DMS 273 treated with DMSO at 0.1 percent for 48 hours (cell line): ENCODE measurements at regions not wholly inside any gene's neighbourhood (a gene's known extent, or its start where the extent isn't known, plus 50 kb on each side); places are given as distances from the start of the nearest gene placed in this dataset.
A peak's percentile ranks its signal among the peaks of the same experiment; 100 is the strongest.
"Not testable (repeated sequence)": the region's sequence is repeated elsewhere in the genome, so short reads cannot be mapped to it uniquely, and the experiment has no call there.

Experiments
- DNase-seq: peaks from one replicate; lab custom pipeline; 2025; lab: John Stamatoyannopoulos, UW

- DNase-seq = no peak
Measured at GRCh38 chr3:151675858-151676615, 57.7 kb upstream of the AADACL2 start.

DNA sequence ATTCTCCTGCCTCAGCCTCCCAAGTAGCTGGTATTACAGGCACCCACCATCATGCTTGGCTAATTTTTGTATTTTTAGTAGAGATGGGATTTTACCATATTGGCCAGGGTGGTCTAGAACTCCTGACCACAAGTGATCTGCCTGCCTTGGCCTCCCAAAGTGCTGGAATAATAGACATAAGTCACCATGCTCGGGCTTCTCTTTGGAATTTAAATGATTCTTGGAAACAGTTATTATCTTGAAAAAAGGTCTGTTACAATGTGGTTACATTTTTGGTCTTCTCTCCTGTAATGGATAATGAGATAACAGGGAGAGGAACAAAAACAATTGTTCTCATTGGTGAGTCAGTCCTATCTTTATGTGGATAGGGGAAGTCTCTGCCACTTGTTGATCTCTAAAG, 59.8 kb upstream of the AADACL2 start:
- no peak for DNase-seq

DNA sequence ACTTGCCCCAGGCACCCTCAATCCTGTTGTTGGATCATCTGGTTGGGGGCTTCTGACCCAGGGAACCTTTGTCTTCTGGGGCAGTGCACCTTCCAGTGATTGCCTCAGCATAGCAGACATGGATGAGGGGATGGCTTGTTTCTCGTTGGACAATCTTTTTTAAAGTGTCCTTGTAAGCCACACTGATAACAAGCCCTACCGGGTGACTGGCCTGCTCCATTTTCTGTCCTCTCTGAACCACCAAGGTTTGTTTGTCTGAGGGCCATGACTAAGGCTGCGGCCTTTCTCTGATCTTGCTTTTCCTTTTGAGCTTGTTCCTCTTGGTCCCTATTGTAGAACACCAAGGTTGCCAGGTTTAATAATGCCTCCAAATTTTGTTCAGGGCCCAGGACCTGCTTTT, 66.0 kb upstream of the AADACL2 start:
- not testable (repeated sequence) for DNase-seq

DNA sequence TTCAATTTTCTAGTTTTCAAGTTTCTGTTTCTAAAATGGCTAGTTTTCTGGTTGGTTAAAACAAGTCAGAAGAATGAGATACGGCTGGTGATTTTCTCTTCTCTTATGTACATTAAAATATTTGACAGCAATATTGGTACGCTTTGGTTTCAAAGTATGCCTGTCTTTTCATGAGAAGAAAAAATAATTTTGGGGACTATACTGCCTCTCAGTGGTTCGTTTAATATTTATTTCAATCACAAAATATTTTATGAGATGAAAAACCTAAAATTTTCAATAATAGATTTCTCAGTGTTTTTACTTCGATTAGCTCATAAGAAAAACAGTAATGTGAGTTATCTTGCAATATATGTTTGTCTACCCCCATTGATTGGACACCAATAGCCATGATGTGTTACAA, 72.8 kb upstream of the AADACL2 start:
- peak; percentile 7 for DNase-seq

GRCh38 chr3:151644986-151645385, 88.7 kb upstream of the AADACL2 start:
- DNase-seq = no peak

DNA sequence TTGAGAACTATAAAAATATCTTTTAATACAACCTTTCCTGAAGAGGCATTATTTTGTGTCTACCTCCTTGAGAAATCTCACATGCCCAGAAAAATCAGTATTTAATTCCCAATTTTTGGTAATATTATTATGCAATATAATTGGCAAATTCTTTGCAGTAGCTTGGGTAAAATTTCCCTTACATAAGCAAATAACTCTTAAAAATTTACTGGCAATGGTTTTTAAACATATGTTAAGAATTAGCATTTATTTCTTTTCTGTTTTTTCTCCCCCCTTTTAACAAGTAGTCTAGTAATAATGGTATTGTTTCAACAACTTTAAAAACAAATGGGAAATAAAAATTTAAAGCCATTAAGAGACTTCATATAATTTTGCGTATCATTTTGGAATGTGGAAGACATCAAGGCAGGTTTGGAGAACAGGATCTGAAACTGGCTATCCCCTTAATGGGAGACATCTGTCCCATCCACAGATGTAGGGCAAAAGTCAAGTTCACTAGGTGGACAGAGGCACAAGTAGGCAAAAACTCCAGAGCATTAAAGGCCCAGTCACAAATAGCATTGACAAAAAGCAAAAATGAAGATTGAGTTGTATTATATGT, 89.6 kb upstream of the AADACL2 start:
- no peak for DNase-seq

- no peak for DNase-seq
Measured at GRCh38 chr3:151639418-151639740, 94.3 kb upstream of the AADACL2 start.

- DNase-seq = no peak
Measured at GRCh38 chr3:151638555-151639417, 94.9 kb upstream of the AADACL2 start.

- DNase-seq = no peak
Measured at GRCh38 chr3:151635905-151636304, 97.8 kb upstream of the AADACL2 start.

DNA sequence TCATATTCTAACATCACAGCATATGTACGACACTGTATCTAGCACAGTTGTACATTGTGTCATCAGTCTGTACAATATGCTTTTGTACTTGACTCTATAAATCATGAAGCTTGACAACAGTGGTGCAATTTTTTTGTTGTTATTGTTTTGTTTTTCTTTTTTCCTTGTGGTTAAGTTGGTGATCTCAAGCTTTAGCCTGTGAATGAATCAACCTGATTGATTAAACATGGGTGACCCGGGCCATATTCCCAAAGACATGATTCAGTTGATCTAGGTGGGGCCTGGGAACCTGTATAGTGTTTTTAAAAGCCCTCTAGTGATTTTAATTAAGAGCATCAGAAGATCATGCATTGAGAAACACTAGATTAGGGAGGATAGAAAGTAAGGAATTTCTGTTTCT, 101.8 kb upstream of the AADACL2 start:
- no peak for DNase-seq

- peak; percentile 84 for DNase-seq
Measured at GRCh38 chr3:151630938-151631441, 102.7 kb upstream of the AADACL2 start.

DNA sequence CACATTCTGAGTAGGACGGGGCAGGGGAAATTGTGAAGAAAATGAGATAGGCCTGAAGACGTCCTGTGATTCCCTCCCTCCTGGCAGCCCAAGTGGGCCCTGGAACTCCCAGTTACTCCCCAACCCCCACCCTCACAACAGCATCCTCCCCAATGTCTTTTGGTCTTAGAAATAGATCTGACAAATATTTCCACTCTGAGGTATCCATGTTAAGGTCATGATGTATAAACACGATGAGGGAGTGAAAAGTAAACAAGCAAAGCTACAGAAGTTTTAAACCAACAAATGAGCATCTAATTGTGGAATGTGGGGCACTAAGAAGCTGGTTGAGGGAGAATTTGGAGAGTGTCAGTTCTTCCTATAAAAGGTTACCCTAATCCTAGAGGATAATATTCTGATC, 103.7 kb upstream of the AADACL2 start:
- no peak for DNase-seq

DNA sequence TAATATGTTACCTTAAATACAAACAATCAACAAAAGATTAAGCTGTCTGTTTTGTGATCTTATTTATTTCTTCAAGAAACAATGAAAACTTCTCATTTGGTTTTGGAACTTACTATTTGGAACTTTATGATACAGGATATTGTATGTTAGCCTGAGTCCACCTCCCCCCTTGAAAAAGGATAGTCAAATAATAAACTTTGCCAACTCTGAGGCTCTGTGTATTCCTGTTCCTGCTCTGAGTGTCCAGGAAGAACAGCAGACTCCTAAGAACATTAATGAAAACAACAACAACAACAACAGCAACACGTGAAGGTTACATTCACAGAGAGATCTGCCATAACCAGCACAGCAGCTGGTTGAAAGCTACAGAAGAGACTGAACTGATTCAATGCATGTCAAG, 108.1 kb upstream of the AADACL2 start:
- no peak for DNase-seq

DNA sequence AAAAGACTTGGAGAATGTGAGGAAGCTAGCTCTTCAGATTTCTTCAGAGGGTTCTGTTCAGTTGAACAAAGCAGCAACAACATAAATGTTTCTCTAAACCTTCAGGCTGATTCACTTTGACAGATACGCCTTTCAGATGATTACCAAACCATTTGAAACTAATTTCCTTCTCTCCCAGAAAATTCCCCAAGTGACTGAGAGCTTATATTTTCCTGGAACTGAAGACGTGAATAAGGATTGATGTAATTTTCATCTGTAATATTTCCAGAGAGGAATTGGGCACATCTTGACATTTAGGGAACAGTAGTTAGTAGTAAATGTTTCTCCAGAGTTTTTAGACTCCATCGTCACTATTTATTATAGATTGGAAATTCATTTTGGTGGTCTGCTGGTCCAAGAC, 108.6 kb upstream of the AADACL2 start:
- no peak for DNase-seq

- no peak for DNase-seq
Measured at GRCh38 chr3:151620071-151620470, 113.7 kb upstream of the AADACL2 start.

DNA sequence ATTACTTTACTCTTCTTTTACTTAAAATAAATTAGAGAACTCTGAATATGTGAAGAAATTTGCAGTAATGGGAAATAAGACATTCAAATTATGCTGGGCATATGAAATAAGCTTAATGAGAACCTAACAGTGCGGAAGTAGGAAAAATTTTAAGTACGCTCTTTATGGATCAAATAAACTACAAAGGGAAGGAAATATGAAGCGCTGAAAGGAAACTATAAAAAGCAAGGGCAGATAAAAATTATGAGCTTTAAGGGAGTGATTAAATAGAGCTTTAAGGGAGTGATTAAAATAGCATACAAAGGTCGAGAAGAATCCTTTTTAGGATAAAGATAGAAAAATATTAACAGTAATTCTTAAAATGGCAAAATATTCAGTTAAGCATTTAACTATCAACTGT, 118.3 kb upstream of the AADACL2 start:
- no peak for DNase-seq

DNA sequence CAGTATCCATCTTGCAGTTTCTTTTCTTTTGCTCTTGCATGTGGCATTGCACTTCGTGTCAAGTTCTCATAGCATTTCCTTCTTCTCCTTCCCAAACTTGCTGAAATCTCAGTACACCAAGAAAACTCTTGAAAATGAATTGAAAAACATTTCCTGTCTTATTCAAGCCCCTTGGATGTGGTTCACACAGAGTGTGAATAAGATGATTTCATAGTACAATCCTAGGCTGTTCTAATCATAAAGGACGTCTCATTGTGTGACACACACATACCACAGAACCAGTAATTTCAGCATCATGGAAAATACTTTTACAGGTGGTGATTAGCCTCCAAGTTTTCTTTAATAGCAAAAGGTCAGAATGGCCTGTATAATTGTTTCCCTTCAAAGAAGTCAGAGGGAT, 121.6 kb upstream of the AADACL2 start:
- DNase-seq = no peak

- no peak for DNase-seq
Measured at GRCh38 chr3:151611419-151611818, 122.3 kb upstream of the AADACL2 start.

- DNase-seq = no peak
Measured at GRCh38 chr3:151609491-151609890, 124.2 kb upstream of the AADACL2 start.

GRCh38 chr3:151604891-151605290, 128.8 kb upstream of the AADACL2 start:
- no peak for DNase-seq

GRCh38 chr3:151600783-151601182, 132.9 kb upstream of the AADACL2 start:
- no peak for DNase-seq

- no peak for DNase-seq
Measured at GRCh38 chr3:151599103-151599672, 134.5 kb upstream of the AADACL2 start.

DNA sequence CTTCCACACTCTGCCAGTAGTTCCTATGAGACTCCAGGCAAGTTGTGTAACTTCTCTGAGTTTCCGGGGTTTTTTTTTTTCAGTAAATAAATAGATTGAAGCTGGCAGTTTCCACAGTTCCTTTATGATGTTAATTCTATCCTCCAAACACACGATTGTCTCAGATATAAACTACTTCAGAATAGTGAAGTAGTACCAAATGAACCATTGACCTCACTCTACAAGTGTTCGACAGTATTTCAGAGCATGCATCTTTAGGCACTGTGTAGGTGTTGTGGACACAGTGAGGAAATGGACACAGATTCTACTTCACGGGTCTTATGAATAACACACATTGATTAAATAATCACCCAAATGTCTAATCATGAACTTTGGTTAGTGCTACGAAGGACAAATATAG, 136.1 kb upstream of the IGSF10 start:
- no peak for DNase-seq
